NOMO-1 (cell line): ENCODE measurements at regions not wholly inside any gene's neighbourhood (a gene's known extent, or its start where the extent isn't known, plus 50 kb on each side); places are given as distances from the start of the nearest gene placed in this dataset.

ENCODE experiments used
- DNase-seq, 2 experiments: peaks; one replicate each; lab custom pipeline; 2025; ENCODE audit not compliant: unreplicated experiment in 2 of 2; lab: John Stamatoyannopoulos, UW

DNA sequence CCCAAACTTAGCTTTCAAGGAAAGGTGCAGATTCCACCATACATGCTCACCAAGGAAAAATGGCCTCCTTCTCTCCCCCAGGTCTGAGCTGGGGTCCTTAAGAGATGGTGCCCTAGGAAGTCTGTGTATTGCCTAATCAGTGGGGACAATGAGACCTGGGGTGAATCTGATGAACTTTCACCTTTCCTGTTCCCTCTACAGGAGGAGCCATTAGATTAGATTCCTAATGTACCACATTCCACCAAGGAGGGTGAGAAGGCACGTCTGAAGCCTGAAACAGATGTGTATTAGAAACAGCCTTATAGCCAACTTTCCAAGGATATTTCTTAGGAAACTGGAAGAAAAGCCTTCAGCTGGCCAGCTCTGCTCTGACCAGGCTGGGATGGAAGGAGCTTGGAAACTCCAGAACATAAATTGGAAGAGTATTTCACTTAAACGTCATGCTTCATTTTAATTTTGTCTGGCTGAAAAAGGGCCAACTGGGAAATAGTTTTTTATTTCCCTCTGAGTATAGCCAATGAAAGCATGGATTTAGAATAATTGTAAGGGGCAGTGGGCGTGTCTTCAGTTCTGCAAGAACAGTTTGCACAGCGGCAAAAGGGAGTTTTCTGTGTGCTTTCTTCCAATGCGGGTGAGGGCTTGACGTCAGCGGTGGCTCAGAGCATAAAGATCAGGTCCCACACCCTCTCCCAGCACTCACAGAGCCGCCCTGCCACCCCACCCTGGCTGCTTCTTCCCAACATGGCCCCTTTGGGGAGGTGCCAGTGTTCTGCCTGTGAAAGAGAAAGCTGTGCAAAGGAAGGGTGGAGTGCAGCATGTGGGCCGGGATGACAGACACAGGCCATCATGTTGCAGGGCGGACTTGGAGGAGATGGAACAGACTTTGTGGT lies 210.9 kb downstream of the ESM1 start:
- no peak for DNase-seq

DNA sequence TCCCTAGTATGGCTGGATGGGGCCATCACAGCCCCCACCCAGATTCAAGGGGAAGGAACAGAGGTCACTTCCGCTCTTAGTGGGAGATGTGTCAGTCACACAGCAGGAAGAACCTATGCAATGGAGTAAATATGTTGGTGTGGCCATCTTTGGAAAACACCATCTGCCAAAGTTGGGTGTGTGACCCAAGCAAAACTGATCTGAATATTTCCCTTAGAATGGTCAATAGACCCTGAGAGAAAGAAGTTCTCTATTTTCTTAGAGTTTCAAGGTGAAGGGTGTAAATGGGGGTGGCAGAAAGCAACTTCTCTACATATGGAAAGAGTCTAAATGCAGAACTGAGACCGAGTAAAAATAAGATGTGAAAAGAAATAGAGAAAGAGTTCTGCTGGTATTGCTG lies 212.7 kb downstream of the ESM1 start:
- DNase-seq: peak in 1 of 2 experiments; percentile 50

GRCh38 chr5:54772231-54772630 lies 213.2 kb downstream of the ESM1 start:
- no peak for DNase-seq

DNA sequence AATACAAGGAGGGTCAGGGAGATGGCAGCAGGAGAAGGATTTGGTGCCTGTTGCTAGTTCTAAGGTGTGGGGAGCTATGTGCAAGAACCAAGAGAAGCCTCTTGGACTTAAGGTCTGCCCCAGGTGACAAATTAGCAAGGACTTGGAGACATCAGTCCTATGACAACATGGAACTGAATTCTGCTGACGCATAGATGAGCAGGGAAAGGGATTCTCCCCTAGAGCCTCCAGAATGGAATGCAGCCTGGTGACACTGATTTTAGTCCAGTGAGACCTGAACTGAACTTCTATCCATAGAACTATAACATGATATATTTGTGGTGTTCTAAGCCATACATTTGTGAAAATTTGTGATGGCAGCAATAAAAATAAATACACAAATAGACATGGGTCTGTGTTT lies 215.6 kb downstream of the ESM1 start:
- no peak for DNase-seq

- no peak for DNase-seq
Observed at GRCh38 chr5:54769072-54769471, 216.3 kb downstream of the ESM1 start.

DNA sequence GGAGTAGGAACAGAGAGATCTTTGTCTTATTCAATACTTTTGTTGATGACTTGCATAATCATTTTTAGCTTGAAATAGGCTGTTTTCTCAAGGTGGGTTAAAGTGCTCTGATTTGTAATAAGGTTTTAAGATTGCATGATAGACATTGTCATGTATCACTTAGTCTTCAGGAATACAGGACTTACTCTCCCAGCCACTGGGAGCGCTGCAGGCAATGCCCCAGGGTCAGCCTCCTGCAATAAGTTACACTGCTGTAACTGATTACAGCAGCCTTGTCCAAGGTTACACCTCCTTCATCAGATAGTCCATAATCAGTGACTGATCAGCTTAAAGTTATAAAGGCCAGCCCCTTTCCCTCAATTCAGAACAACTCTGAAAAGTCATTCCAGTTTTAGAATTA lies 218.6 kb downstream of the ESM1 start:
- no peak for DNase-seq

GRCh38 chr5:54765165-54766028 lies 220.0 kb downstream of the ESM1 start:
- DNase-seq: no peak

- no peak for DNase-seq
Observed at GRCh38 chr5:54764102-54765090, 221.0 kb downstream of the ESM1 start.

GRCh38 chr5:54761213-54761701 lies 224.1 kb downstream of the ESM1 start:
- no peak for DNase-seq

DNA sequence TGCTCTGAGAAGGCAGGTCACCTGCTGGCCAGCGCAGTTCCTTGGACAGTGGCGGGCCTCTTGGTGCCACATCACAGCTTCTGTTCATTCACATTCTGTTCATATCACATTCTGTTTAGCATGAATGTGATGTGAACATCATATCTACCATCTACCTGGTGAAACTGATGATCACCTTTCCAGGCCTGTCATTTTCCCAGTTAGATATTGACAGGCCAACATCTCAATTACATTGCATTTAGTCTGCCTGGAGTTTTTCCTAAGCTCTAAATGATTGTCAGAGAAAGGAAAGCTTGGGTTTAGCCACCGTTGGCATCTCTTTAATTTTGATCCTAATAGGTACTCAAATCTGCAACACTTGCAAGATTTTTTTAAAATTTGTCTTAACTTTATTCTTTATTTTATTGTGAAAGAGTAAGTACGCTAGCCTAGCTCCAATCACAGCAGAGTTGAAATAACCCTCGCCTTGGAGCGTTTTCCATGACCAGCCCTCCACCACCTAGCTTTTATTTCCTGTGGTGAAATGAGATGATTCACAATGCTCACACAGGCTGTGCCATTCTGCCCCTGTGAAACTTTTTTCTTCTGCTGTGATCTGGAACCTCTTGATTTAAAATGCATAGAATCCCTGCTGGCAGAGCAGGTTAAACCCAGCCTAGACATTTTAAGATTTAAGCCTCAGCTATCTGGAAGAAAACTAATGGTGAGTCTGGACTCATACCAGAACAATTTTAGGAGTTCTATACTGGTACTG lies 225.0 kb downstream of the ESM1 start:
- DNase-seq: no peak

- DNase-seq: no peak
Observed at GRCh38 chr5:54758038-54758437, 227.4 kb downstream of the ESM1 start.

- DNase-seq: no peak
Observed at GRCh38 chr5:54757541-54757940, 227.9 kb downstream of the ESM1 start.

DNA sequence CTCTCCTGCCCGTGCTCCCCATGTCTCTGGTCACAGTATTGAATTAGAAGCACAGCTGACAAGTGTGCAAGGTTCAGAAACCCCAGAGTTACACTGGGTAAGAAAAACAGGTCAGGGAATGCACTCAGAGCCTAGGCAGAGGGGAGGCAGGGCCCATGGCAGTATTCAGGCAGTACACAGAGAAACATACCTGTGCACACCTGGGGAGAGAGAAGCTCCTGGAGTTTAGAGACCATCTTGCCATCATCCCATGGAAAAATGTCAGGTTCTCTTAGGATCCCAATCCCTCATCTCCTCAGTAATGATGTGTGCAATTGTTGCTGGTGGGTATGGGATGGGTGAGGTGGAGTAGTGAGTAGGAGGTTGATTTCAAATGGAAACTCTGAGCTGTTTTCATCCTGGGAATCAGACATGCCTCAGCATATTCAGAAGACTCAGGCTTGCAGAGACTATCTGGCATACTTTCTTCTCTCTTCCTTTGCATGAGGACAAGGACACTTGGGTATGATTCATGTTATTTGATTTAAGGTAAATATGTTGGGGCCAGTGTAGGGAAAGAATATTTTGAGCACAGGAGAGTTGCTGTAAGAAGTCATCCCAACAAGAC lies 228.5 kb downstream of the ESM1 start:
- DNase-seq: no peak

DNA sequence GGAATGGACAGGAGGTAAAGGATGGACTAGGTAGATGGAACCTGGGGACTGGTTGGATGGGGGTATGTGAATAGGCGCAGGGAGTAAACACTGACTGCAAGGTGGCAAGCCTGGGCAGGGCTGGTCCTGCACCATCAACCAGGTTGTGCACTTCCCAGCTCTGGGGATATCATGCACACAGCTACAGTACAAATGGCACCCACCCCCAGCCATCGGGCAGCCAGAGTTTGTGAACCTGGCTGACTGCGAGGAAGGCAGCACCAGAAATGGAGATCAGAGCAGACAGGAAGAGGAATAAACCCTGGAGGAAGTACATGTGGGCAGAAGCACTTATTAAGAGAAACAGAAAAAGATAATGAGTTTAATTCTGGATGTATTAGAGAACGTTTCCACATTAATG lies 229.1 kb downstream of the ESM1 start:
- DNase-seq: no peak

GRCh38 chr5:54754878-54755277 lies 230.5 kb downstream of the ESM1 start:
- no peak for DNase-seq

- DNase-seq: no peak
Observed at GRCh38 chr5:54754420-54754819, 231.0 kb downstream of the ESM1 start.

DNA sequence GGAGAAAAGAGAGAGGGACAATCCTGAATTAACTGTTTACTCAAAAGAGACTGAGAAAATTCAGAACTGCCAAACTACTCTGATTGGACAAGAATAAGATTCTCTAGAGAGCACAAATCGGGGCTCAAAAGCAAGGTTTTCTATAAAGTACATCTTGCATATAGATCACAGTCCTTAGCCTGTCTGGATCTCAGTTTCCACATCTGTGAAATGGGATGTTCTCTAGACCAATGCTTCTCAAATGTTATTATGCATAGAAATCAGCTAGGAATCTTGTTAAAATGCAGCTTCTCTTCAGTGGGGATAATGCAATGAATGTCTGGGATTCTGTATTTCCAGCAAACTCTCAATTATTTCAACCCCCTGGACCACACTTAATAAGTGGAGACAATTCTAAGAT lies 231.6 kb downstream of the ESM1 start:
- DNase-seq: no peak

DNA sequence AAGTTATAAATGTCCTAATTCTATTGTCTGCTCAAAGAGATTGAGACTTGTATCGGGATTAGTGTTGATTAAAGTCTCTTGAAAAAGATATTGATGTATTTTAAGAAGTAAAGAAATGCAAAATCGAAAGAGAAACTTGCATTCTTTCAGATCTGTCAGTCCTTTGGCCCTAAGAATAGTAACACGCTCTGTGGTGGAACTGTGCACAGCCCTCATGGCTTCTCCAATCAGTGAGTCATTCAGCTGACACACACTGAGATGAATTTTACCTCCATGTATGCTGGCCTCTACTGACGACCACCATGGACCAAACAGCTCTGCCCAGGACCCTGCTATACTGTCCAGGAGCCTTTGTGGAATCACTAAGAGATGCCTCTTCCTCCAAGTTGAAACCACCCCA lies 232.4 kb downstream of the ESM1 start:
- DNase-seq: peak; percentile 64 to 79

GRCh38 chr5:54748527-54748926 lies 231.0 kb downstream of the SNX18 start:
- DNase-seq: no peak
